Prostate gland (tissue), 2 donors: ENCODE measurements at regions not wholly inside any gene's neighbourhood (a gene's known extent, or its start where the extent isn't known, plus 50 kb on each side); places are given as distances from the start of the nearest gene placed in this dataset.

Experiments
- DNase-seq: peaks from one replicate; pipeline ENCODE4 v3.0.0-alpha.2; 2019; ENCODE audit warnings: low spot score
- H3K27ac ChIP-seq, 2 donors: fragments of 200-600 bp; sonication (generic); 2 replicates each; pipeline ENCODE4 v1.5.1; 2017 to 2019
- H3K27me3 ChIP-seq: fragments of 200-600 bp; sonication (generic); replicated peaks from 2 replicates; pipeline ENCODE4 v1.5.1; 2019; ENCODE audit not compliant: insufficient read depth
- H3K36me3 ChIP-seq, 2 donors: fragments of 200-600 bp; sonication (generic); 1 replicate in 1 of 2; 2 replicates in 1 of 2; pipeline versions ENCODE4 v1.5.1 to v1.8.1; 2017 to 2019
- H3K4me1 ChIP-seq: fragments of 200-600 bp; sonication (generic); replicated peaks from 2 replicates; pipeline ENCODE4 v1.5.1; 2019
- H3K4me3 ChIP-seq, 2 donors: fragments of 200-600 bp; sonication (generic); 2 replicates each; pipeline ENCODE4 v1.5.1; 2017 to 2019
- H3K9me3 ChIP-seq: fragments of 200-600 bp; sonication (generic); 2 replicates; pipeline ENCODE4 v1.5.1; 2017
- POLR2A ChIP-seq: fragments of 450-650 bp; IDR thresholded peaks from one replicate; pipeline ENCODE4 v1.6.1; 2016; ENCODE audit warnings: antibody characterized with exemption, mild to moderate bottlenecking
- POLR2AphosphoS5 ChIP-seq: sonication (generic); formaldehyde crosslinking; IDR thresholded peaks from one replicate; pipeline ENCODE4 v1.6.1; 2017; ENCODE audit warnings: antibody characterized with exemption
- WGBS: methylation state at CpG from one replicate; pipeline ENCODE4 v1.1.5; 2018; 5-methylcytosine and 5-hydroxymethylcytosine counted together
- intact Hi-C: fragments of 100-400 bp; cut with DNase I; formaldehyde crosslinking; loops from one replicate; pipeline ENCODE4 v1.14.2; 2022
- TF ChIP-seq, protein P1 (sequence below), 4 experiments: fragments of 200-600 bp in 2 of 4; fragments of 450-650 bp in 2 of 4; sonication (generic) in 2 of 4; IDR thresholded peaks; 1 replicate in 3 of 4; 2 replicates in 1 of 4; pipeline ENCODE4 v1.5.1; 2016 to 2019; ENCODE audit warnings: antibody characterized with exemption in 4 of 4, mild to moderate bottlenecking in 2 of 4, moderate library complexity in 2 of 4

DNA sequence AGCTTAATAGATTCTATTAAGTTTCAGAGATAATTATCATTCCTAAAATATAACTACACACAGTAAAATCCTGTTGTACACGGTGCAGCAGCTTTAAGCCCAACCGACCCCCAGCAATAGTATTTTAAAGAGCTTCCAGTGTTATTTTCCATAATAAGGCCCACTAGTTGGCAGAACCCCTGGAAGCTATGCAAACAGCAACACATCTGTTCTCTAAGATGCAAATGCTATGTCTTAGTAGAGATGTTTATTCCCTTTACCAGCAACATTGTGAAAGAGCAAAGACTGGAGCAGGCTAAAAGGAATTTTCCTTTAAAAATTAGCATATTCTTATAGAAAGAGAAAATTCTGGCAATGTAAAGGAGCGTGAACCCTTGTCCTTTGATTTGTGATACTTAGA, 819.7 kb upstream of the ALCAM start:
- 49% methylated on average over 3 of the region's 3 CpGs for WGBS
- Histone ChIP-seq H3K27ac (no peak overlapping the region), H3K36me3 (no peaks in the 10 kb centered on the region), H3K9me3 (no peaks in the 10 kb centered on the region), H3K4me1 (no peaks in the 10 kb centered on the region), H3K27me3 (no peaks in the 10 kb centered on the region), H3K4me3 (no peak overlapping the region)
- TF ChIP-seq POLR2A (no peak), POLR2AphosphoS5 (no peak)
- TF ChIP-seq, protein P1, sequence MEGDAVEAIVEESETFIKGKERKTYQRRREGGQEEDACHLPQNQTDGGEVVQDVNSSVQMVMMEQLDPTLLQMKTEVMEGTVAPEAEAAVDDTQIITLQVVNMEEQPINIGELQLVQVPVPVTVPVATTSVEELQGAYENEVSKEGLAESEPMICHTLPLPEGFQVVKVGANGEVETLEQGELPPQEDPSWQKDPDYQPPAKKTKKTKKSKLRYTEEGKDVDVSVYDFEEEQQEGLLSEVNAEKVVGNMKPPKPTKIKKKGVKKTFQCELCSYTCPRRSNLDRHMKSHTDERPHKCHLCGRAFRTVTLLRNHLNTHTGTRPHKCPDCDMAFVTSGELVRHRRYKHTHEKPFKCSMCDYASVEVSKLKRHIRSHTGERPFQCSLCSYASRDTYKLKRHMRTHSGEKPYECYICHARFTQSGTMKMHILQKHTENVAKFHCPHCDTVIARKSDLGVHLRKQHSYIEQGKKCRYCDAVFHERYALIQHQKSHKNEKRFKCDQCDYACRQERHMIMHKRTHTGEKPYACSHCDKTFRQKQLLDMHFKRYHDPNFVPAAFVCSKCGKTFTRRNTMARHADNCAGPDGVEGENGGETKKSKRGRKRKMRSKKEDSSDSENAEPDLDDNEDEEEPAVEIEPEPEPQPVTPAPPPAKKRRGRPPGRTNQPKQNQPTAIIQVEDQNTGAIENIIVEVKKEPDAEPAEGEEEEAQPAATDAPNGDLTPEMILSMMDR (IDR thresholded peaks at IDR 0.05) = no peak
- no peak for DNase-seq
- intact Hi-C loops = no loop called here

DNA sequence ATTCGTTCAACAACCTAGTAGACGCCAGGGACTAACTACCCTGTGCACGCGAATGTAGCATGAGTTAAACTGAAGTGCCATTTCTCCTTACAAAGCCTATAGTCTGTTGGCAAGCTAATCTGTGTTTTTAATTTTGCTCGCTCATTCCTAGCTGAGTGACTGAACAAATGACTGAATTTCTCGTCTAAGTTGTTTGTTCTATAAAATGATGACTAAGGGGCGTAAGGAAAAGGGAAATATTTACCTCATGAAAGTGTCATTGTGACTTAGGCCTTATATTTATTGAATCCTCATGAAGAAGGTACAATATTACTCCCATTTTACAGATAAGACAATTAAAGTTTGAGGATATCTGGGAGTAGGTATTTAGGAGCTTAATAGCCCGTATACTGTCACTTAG, 818.3 kb upstream of the ALCAM start:
- H3K27me3 ChIP-seq = no peaks in the 10 kb centered on the region
- DNase-seq = no peak
- intact Hi-C loops = no loop called here
- no peak overlapping the region for H3K27ac ChIP-seq
- WGBS = 85% methylated on average over 8 of the region's 8 CpGs
- H3K4me1 ChIP-seq = no peaks in the 10 kb centered on the region
- TF ChIP-seq POLR2AphosphoS5 (no peak), POLR2A (no peak)
- TF ChIP-seq, protein P1 (IDR thresholded peaks at IDR 0.05) = no peak
- H3K36me3 ChIP-seq = no peaks in the 10 kb centered on the region
- H3K4me3 ChIP-seq = no peak overlapping the region
- H3K9me3 ChIP-seq = no peaks in the 10 kb centered on the region

DNA sequence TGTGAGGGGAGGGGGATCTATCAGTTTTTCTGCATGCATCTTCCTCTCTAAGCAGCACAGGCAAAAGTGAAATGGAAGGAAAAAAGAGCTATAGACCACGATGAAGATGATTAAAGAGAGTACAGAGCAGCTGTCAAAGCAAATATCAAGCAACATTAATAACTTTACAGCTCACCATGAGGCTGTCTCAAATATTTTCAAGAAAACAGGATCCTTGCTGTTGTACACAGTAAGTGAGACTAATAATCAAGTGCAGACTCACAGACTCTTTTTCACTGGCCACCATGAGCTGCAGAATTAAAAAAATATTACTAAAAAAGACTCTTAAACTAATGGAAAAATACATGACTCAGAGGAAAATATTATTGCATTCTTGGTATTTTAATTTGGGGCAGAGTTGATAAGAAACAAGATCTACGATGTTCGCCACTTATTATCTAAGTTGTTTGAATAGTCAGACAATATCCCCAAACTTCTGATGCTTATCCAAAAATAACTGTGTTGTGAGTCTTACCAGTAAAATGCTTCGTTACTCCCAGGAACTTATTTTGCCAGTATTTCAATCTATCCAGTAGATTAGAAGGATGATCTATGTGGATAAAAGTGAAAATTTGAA, 817.5 kb upstream of the ALCAM start:
- Histone ChIP-seq H3K9me3 (no peaks in the 10 kb centered on the region), H3K4me1 (no peaks in the 10 kb centered on the region), H3K36me3 (no peaks in the 10 kb centered on the region), H3K4me3 (no peak overlapping the region), H3K27ac (no peak overlapping the region), H3K27me3 (no peaks in the 10 kb centered on the region)
- WGBS = 36% methylated on average over 4 of the region's 4 CpGs
- TF ChIP-seq, protein P1 (IDR thresholded peaks at IDR 0.05) = no peak
- no peak for TF ChIP-seq POLR2A
- TF ChIP-seq POLR2AphosphoS5 = no peak
- intact Hi-C loops = no loop called here
- DNase-seq = no peak

- no peaks in the 10 kb centered on the region for H3K9me3 ChIP-seq
Observed at GRCh38 chr3:104553121-104553520, 813.6 kb upstream of the ALCAM start.

DNA sequence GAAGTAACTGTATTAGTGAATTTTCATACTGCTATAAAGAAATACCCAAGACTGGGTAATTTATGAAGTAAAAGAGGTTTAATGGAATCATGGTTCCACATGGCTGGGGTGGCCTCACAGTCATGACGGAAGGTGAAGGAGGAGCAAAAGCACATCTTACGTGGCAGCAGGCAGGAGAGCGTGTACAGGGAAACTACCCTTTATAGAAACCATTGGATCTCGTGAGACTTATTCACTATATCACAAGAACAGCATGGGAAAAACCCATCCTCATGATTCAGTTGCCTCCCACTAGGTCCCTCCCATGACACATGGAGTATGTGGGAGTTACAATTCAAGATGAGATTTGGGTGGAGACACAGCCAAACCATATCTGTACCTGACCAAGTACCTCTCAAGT, 812.3 kb upstream of the ALCAM start:
- intact Hi-C loops = no loop called here
- H3K9me3 ChIP-seq = no peaks in the 10 kb centered on the region
- no peaks in the 10 kb centered on the region for H3K27me3 ChIP-seq
- no peak for DNase-seq
- no peak overlapping the region for H3K4me3 ChIP-seq
- no peak overlapping the region for H3K27ac ChIP-seq
- TF ChIP-seq POLR2AphosphoS5 (no peak), POLR2A (no peak)
- no peaks in the 10 kb centered on the region for H3K36me3 ChIP-seq
- H3K4me1 ChIP-seq = no peaks in the 10 kb centered on the region
- 90% methylated on average over 4 of the region's 4 CpGs for WGBS

More at GRCh38 chr3:104553121-104553520, 813.6 kb upstream of the ALCAM start:
- Histone ChIP-seq H3K4me1 (no peaks in the 10 kb centered on the region), H3K4me3 (no peak overlapping the region), H3K36me3 (no peaks in the 10 kb centered on the region), H3K27ac (no peak overlapping the region), H3K27me3 (no peaks in the 10 kb centered on the region)
- DNase-seq = no peak
- TF ChIP-seq POLR2A (no peak), POLR2AphosphoS5 (no peak)
- TF ChIP-seq, protein P1 (IDR thresholded peaks at IDR 0.05) = no peak
- intact Hi-C loops = no loop called here
- 59% methylated on average over 1 of the region's 1 CpG for WGBS
